ENCODE measurements at regions not wholly inside any gene's neighbourhood (a gene's known extent, or its start where the extent isn't known, plus 50 kb on each side); places are given as distances from the start of the nearest gene placed in this dataset.

DNA sequence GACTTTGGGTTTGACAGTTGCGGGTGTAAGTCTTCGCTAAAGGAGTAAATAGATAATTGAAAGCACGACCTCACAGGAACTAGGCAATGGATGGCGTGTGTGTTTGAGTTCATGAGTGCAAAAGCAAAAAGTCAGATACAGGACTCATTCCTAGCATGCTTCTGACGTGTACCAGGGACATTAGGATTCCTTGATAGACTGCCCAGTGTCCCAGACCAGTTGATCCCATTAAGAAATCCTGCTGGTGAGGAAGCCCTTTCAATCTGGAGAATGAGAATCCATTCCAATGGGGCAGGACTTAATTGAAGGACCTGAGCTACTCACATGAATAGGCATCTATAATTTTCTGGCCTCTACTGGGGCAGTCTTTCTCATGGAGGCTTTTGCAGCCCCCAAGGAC lies 235.4 kb downstream of the RAD51AP2 start:
- TF ChIP-seq, protein P1, sequence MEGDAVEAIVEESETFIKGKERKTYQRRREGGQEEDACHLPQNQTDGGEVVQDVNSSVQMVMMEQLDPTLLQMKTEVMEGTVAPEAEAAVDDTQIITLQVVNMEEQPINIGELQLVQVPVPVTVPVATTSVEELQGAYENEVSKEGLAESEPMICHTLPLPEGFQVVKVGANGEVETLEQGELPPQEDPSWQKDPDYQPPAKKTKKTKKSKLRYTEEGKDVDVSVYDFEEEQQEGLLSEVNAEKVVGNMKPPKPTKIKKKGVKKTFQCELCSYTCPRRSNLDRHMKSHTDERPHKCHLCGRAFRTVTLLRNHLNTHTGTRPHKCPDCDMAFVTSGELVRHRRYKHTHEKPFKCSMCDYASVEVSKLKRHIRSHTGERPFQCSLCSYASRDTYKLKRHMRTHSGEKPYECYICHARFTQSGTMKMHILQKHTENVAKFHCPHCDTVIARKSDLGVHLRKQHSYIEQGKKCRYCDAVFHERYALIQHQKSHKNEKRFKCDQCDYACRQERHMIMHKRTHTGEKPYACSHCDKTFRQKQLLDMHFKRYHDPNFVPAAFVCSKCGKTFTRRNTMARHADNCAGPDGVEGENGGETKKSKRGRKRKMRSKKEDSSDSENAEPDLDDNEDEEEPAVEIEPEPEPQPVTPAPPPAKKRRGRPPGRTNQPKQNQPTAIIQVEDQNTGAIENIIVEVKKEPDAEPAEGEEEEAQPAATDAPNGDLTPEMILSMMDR (IDR thresholded peaks at IDR 0.05), result no peak
- TF ChIP-seq POLR2A (IDR thresholded peaks at IDR 0.05), result no peak
